SW480 (cell line): ENCODE measurements at regions not wholly inside any gene's neighbourhood (a gene's known extent, or its start where the extent isn't known, plus 50 kb on each side); places are given as distances from the start of the nearest gene placed in this dataset.
A peak's percentile ranks its signal among the peaks of the same experiment; 100 is the strongest.

Experiments
- DNase-seq: peaks from one replicate; pipeline ENCODE4 v3.0.0-alpha.2; 2016; ENCODE audit warnings: low spot score

DNA sequence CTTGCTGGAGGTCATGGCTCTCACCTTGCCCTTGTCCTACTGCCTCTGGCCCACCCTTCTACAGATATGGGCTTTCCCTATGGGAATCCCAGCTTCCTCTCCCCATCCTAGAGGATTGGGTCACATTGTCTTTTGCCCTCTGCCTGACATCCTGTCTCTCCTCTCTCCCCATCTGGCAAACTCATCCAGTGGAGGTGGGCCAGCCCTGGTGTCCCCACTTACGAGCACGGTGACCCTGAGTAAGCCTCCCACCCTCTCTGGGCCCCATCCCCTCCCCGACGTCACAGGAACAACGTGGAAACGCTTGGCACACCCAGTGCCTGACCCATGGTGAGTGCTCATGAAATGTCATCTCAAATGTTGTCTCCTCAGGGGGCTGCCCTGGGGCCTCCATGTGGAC lies 56.1 kb upstream of the ID3 start:
- no peak for DNase-seq

DNA sequence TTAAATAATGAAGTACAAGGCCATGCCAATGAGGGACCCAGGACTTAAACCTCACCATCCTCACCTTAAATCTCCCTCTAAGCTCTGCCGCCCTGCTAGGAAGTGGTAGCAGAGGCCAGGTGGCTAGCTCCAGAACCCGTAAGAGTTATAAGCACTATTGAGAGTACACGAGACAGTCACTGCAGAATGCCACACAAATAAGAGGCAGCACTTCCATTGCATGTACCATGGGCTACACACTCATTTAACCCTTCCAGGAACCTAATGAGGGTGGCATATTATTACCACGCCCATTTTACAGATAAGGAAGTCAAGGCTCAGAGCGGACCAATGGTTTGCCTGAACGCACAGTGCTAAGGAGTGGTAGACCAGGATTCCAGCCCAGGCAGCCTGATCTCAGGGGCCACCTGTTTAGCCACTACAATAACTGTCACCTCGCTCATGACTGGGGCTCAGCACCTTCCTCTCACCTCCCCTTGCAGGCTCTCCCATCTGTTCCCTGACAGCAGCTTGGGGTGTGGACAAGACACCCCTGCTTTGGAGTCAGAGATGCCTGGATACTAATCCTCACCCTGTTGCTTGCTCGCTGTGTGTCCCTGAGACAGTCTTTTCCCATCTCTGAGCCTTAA lies 54.8 kb upstream of the ID3 start:
- no peak for DNase-seq

DNA sequence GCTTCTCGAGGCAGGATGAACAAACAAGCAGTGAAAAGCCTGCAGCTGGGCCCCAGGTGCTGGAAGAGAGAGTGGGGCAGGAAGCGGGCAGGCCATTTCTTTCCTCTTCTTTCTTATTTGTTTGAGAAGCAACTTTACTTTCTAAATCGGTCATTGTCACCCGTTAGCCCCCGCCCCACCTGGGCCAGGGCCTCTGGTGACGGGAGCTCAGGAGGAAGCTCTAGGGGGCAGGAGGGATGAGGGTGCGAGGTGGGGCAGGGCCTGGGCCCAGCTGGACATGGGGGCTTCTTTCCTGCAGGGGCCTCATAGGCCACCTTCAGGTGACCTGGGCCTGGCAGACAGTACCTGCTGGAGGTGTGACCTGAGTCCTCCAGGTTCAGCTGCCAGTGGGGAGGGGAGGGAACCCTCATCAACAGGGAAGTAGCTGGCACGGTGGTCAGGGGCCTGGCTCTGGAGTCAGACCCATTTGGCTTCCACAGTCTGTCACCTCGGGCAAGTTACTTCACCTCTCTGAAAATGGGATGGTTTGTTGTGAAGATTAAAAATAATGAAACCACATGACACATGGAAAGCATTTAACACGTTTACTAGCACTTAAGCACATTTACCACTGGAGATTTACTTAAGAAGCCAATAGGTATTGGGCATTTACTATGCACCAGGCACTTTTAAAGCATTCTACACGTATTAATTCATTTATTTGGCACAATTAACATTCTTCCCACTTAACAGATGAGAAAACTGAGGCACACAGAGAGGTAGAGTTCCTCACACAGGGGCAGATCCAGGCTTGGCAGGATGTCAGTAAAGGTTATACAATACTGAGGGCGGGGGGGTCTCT lies 54.1 kb upstream of the ID3 start:
- no peak for DNase-seq

DNA sequence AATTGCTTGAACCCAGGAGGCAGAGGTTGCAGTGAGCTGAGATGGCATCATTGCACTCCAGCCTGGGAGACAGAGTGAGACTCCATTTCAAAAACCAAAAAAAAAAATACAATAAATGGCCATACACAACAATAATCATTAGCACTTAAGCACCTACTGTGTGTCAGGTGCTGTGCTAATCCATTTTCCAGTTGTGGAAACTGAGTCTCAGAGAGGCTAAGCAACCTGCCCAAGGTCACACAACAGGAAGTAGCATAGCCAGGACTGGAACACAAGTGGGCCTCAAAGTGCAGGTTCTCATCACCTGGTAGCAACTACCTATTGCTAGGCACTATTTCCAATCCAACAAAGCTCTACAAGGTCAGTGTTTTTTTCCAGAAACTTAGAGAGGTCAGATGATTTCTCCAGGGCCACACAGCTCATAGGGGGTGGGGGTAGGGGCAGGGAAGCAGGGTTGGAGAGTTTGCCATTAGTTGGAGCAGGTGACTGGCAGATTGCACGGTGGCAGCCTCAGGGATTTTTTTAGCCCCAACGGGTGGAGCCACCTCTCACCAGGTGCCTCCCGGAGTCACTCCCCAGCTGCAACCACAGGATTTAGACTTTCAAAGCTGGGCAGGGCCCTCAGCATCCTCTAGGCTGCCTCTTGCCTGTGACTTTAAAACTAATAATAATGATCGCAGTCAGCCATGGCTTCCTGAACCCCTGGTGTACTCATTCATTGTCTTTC lies 52.5 kb upstream of the ID3 start:
- peak; percentile 39 for DNase-seq

DNA sequence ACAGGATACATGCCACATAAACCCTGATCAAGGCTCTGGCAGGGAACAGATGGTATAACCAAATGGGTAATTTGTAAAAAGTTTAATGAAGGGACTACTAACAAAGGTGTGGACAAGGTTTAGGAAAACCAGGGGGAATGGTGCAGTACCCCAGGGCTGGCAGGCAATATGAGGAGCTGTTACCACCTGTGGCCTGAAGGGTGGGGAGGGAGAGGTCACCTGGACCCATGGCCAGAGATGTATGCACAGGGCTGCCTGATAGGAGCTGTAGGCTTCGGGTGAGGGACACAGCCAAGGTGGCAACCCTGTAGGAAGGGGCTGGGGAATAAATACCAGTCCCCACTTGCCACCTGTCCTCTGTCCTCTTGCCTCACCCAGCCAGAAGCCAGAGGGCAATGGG lies 51.4 kb upstream of the ID3 start:
- DNase-seq: no peak

DNA sequence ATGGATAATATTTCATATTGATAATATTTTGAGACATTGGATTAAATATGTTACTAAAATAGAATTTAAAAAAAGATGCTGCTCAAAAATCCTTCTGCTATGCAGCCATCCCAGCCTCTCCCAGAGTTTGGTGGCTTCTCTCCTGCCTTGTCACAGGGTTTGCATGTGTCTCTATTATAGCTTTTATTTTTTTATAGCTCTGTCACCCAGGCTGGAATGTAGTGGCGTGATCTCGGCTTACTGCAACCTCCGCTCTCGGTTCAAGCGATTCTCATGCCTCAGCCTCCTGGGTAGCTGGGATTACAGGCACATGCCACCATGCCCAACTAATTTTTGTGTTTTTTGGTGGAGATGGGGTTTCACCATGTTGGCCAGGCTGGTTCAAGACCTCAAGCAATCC lies 50.7 kb upstream of the ID3 start:
- DNase-seq: no peak
